ENCODE measurements at regions not wholly inside any gene's neighbourhood (a gene's known extent, or its start where the extent isn't known, plus 50 kb on each side); places are given as distances from the start of the nearest gene placed in this dataset.
"Not testable (repeated sequence)": the region's sequence is repeated elsewhere in the genome, so short reads cannot be mapped to it uniquely, and the experiment has no call there.

DNA sequence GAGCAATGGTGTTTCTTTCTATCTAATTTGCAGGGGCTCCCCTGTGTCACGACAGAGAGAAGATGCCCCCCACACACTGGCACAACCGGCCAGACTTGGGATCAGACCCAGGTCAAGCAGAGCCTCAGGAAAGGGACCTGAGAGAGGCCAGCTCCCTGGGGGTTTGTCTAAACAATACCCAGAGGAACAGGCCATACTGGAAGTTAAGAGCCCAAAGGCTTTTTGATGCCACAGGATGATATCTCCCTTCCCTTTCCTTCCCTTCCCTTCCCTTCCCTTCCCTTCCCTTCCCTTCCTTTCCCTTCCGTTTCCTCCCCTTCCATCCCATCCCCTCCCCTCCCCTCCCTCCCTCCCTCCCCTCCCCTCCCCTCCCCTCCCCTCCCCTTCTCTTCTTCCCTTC, 139.2 kb downstream of the ARL4C start:
- H3K27me3 ChIP-seq (ENCODE audit: control insufficient read depth, insufficient read depth, low read length), result no peaks in the 10 kb centered on the region
- H3K27ac ChIP-seq (ENCODE audit: low read depth, low read length), result no peak overlapping the region
- no peak for DNase-seq (ENCODE audit: low read depth, low spot score)
- ChIA-PET POLR2A (no interaction called here), CTCF (no interaction called here)
- H3K4me3 ChIP-seq (ENCODE audit: low read depth, low read length), result no peak overlapping the region
- no peaks in the 10 kb centered on the region for H3K9me3 ChIP-seq (ENCODE audit: control insufficient read depth, insufficient read depth, low read length)
- TF ChIP-seq, protein P1, sequence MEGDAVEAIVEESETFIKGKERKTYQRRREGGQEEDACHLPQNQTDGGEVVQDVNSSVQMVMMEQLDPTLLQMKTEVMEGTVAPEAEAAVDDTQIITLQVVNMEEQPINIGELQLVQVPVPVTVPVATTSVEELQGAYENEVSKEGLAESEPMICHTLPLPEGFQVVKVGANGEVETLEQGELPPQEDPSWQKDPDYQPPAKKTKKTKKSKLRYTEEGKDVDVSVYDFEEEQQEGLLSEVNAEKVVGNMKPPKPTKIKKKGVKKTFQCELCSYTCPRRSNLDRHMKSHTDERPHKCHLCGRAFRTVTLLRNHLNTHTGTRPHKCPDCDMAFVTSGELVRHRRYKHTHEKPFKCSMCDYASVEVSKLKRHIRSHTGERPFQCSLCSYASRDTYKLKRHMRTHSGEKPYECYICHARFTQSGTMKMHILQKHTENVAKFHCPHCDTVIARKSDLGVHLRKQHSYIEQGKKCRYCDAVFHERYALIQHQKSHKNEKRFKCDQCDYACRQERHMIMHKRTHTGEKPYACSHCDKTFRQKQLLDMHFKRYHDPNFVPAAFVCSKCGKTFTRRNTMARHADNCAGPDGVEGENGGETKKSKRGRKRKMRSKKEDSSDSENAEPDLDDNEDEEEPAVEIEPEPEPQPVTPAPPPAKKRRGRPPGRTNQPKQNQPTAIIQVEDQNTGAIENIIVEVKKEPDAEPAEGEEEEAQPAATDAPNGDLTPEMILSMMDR (IDR thresholded peaks at IDR 0.05; ENCODE audit: low read depth, low read length), result no peak

GRCh38 chr2:234355808-234356365, 141.0 kb downstream of the ARL4C start:
- no peaks in the 10 kb centered on the region for H3K9me3 ChIP-seq (ENCODE audit: control insufficient read depth, insufficient read depth, low read length)
- H3K4me3 ChIP-seq (ENCODE audit: low read depth, low read length), result no peak overlapping the region
- H3K27ac ChIP-seq (ENCODE audit: low read depth, low read length), result no peak overlapping the region
- CTCF ChIA-PET, result no interaction called here
- H3K27me3 ChIP-seq (ENCODE audit: control insufficient read depth, insufficient read depth, low read length), result no peaks in the 10 kb centered on the region
- no peak for DNase-seq (ENCODE audit: low read depth, low spot score)
- TF ChIP-seq, protein P1 (IDR thresholded peaks at IDR 0.05; ENCODE audit: low read depth, low read length), result no peak
- POLR2A ChIA-PET, result no interaction called here

DNA sequence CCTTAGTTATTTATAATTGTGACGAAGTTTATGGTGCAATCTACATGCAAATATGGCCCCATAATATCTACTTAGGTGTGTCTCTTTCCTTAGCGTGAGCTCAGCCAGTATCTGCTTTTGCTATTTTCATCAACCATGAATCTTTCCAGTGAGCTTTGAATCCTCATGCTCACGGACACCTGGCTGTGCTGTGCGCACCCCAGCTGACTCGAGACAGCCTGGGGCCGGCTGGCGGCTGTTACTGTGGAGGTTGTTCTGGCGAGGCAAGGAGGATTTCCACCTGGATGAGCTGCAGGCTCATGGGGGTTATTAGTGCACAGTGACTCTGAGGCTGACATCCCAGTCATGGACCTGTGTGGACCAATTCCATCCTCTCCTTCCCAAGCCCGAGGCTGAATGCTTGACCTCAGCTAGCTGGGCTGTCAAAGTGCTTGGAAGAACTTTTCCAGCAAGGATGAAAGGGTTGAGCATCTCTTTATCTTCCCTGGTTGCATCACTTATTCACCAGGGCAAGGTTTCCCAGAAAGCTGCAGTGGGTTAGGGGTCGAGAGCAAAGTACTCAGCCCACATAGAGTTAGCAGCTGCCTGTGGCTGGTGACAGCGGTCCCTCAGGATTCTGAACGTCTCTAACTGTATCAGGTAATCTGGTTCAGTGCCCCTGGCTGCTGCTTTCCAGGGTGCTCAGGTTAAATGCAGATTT, 141.7 kb downstream of the ARL4C start:
- Histone ChIP-seq H3K27ac (ENCODE audit: low read depth, low read length) (no peak overlapping the region), H3K4me3 (ENCODE audit: low read depth, low read length) (no peak overlapping the region), H3K9me3 (ENCODE audit: control insufficient read depth, insufficient read depth, low read length) (no peaks in the 10 kb centered on the region), H3K27me3 (ENCODE audit: control insufficient read depth, insufficient read depth, low read length) (no peaks in the 10 kb centered on the region)
- no peak for DNase-seq (ENCODE audit: low read depth, low spot score)
- ChIA-PET CTCF (no interaction called here), POLR2A (no interaction called here)
- TF ChIP-seq, protein P1 (IDR thresholded peaks at IDR 0.05; ENCODE audit: low read depth, low read length), result no peak

DNA sequence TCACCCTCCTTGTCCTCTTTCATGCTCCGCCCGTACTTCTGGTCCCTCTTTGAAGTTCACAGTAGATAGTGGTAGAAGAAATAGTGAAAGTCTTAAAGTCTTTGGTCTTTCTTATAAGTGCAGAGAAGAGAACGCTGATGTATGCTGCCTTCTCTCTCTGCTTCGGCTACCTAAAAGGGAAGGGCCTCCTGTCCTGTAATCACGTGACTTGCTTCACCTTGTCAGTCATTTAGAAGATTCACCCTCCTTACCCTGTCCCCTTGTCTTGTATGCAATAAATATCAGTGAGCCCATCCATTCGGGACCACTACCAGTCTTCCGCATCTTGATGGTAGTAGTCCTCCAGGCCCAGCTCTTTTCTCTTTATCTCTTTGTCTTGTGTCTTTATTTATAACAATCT, 144.6 kb downstream of the ARL4C start:
- TF ChIP-seq, protein P1 (IDR thresholded peaks at IDR 0.05; ENCODE audit: low read depth, low read length), result no peak
- Histone ChIP-seq H3K4me3 (ENCODE audit: low read depth, low read length) (no peak overlapping the region), H3K27ac (ENCODE audit: low read depth, low read length) (no peak overlapping the region), H3K27me3 (ENCODE audit: control insufficient read depth, insufficient read depth, low read length) (no peaks in the 10 kb centered on the region), H3K9me3 (ENCODE audit: control insufficient read depth, insufficient read depth, low read length) (no peaks in the 10 kb centered on the region)
- DNase-seq (ENCODE audit: low read depth, low spot score), result no peak
- ChIA-PET POLR2A (no interaction called here), CTCF (no interaction called here)

GRCh38 chr2:234351866-234352265, 145.0 kb downstream of the ARL4C start:
- DNase-seq (ENCODE audit: low read depth, low spot score); H3K4me3 ChIP-seq (ENCODE audit: low read depth, low read length); H3K27me3 ChIP-seq (ENCODE audit: control insufficient read depth, insufficient read depth, low read length); CTCF ChIA-PET; H3K9me3 ChIP-seq (ENCODE audit: control insufficient read depth, insufficient read depth, low read length); H3K27ac ChIP-seq (ENCODE audit: low read depth, low read length); POLR2A ChIA-PET: not testable (repeated sequence)
